Thymus (tissue), 11 donors: ENCODE measurements at regions not wholly inside any gene's neighbourhood (a gene's known extent, or its start where the extent isn't known, plus 50 kb on each side); places are given as distances from the start of the nearest gene placed in this dataset.
A peak's percentile ranks its signal among the peaks of the same experiment; 100 is the strongest.

Experiments
- DNase-seq, 9 donors: peaks; one replicate each; pipeline ENCODE4 v3.0.0-alpha.2; 2013; ENCODE audit warnings: low spot score in 9 of 9, low read depth in 6 of 9, missing footprints in 1 of 9
- H3K27ac ChIP-seq, 2 donors: one replicate each; pipeline ENCODE4 v1.5.1; 2013; ENCODE audit warnings: control low read depth in 1 of 2, low read depth in 1 of 2, low read length in 1 of 2, mild to moderate bottlenecking in 1 of 2, moderate library complexity in 1 of 2
- H3K27me3 ChIP-seq, 2 donors: one replicate each; pipeline ENCODE4 v1.5.1; 2013; ENCODE audit warnings: low read length in 1 of 2; ENCODE audit not compliant: control insufficient read depth in 2 of 2, insufficient read depth in 1 of 2
- H3K36me3 ChIP-seq, 2 donors: one replicate each; pipeline ENCODE4 v1.5.1; 2013; ENCODE audit warnings: low read length in 1 of 2, mild to moderate bottlenecking in 1 of 2, moderate library complexity in 1 of 2; ENCODE audit not compliant: control insufficient read depth in 2 of 2, insufficient read depth in 2 of 2
- H3K4me1 ChIP-seq, 2 donors: one replicate each; pipeline ENCODE4 v1.5.1; 2013; ENCODE audit warnings: low read length in 2 of 2; ENCODE audit not compliant: control insufficient read depth in 2 of 2, insufficient read depth in 2 of 2
- H3K4me3 ChIP-seq, 2 donors: one replicate each; pipeline ENCODE4 v1.5.1; 2013; ENCODE audit warnings: low read length in 2 of 2, control low read depth in 1 of 2, mild to moderate bottlenecking in 1 of 2
- H3K9me3 ChIP-seq, 2 donors: one replicate each; pipeline ENCODE4 v1.5.1; 2013; ENCODE audit warnings: low read length in 1 of 2, mild to moderate bottlenecking in 1 of 2; ENCODE audit not compliant: control insufficient read depth in 2 of 2, insufficient read depth in 1 of 2
- WGBS: extraction: QIAGEN DNeasy Blood & Tissue Kit; methylation state at CpG from one replicate; pipeline ENCODE4 v1.1.7; 2013; 5-methylcytosine and 5-hydroxymethylcytosine counted together
- donor health status: healthy.

DNA sequence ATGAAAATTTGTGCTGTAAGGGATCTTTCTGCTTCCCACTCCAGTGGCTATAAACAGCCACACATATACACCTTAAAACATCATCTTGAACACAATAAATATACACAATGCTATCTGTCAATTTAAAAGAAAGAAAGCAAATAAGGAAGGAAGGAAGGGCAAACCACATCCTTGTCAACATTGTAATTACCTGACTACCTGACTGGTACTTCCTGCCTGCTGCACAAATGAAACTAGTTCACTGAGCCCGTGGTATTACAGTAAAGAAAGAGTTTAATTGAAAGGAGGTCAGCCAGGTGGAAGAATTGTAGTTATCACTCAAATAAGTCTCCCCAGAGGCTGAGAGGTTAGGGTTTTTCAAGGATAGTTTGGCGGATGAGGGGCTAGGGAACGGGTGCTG lies 344.4 kb upstream of the ASIC2 start:
- Histone ChIP-seq H3K27me3 (no peaks in the 10 kb centered on the region), H3K4me3 (no peak overlapping the region), H3K36me3 (no peaks in the 10 kb centered on the region), H3K4me1 (no peaks in the 10 kb centered on the region), H3K9me3 (no peaks in the 10 kb centered on the region), H3K27ac (no peak overlapping the region)
- 78% methylated on average over 3 of the region's 3 CpGs for WGBS
- DNase-seq, result peak in 2 of 9 donors; percentile 1 to 13

DNA sequence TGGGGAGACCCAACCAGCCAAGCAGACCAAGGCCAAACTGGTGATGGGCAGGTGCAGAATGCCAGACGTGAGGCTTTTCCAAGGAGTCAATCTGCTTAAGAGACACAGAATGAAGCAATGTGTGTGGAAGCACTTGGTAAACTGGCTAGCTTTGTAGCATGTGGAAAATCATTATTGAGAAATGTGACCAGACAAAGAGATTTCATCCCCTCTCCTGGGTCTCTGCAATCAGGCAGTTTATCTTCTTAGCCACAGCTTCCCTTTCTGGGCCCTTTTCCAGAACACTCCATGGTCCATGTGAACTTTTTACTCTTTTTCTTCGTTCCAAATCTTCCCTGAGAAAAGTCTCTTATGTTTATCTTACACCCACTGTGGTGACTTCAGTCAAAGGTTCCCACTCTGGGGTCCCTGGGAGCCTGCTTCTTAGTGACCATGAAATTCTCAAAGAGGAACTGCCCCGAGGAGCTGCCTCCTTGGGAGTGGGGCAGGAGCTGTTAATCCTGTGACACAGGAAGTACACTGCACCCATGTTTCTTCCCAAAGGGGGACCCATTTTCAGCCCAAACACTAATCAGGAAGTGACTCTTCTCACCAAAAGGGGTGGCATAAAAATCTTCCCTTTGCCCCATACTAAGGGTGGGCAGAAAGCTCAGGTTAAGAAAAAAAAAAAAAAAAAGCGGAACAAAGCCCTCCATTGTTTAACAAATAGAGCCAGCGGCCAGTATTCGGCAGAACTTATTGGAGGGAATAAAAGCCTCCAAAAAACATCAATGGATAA lies 346.2 kb upstream of the ASIC2 start:
- Histone ChIP-seq H3K36me3 (no peaks in the 10 kb centered on the region), H3K27ac (no peak overlapping the region), H3K27me3 (no peaks in the 10 kb centered on the region), H3K4me1 (no peaks in the 10 kb centered on the region), H3K9me3 (no peaks in the 10 kb centered on the region), H3K4me3 (no peak overlapping the region)
- no peak for DNase-seq
- WGBS, result 42% methylated on average over 6 of the region's 6 CpGs

DNA sequence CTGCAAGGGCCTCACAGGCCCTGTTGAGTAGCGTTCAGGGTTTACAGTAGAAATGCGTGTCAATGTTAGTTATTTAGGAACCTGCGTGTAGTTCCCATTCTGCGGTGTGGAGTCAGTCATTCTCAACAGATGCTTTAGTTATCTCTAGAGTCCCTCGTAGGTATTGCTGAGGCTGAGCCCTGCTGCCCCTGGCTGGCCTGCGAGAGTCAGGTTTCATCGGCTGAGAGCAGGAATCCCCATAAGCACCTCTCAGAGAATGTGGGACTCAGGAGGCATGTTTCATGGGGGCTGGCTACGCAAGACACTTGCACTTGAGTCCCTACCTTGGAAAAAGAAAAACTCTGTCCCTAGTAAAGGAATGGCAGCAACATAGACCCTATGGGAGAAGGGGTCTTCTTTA lies 347.5 kb upstream of the ASIC2 start:
- Histone ChIP-seq H3K9me3 (no peaks in the 10 kb centered on the region), H3K4me1 (no peaks in the 10 kb centered on the region), H3K27ac (no peak overlapping the region), H3K4me3 (no peak overlapping the region), H3K36me3 (no peaks in the 10 kb centered on the region), H3K27me3 (no peaks in the 10 kb centered on the region)
- DNase-seq, result no peak
- 81% methylated on average over 8 of the region's 8 CpGs for WGBS

DNA sequence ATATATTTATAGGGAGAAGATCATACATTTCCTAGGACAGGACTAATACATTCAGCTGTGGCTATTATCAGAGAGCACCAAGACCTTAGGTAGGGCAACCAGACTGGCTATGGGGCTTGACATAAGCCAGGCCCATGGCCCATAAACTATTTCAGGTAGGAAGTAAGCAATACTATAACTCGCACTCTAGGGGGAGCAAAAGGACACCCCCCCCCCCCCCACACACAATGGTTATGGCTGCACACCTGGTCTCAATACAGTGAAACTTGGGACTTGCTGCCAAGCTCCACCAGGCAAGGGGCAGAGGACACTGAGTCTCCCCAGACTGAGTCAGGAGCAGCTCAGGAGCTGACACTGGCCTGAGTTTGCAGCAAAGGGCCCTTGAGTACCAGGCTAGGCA lies 348.9 kb upstream of the ASIC2 start:
- Histone ChIP-seq H3K36me3 (no peaks in the 10 kb centered on the region), H3K27ac (no peak overlapping the region), H3K4me3 (no peak overlapping the region), H3K27me3 (no peaks in the 10 kb centered on the region), H3K9me3 (no peaks in the 10 kb centered on the region), H3K4me1 (no peaks in the 10 kb centered on the region)
- no peak for DNase-seq
- WGBS, result 37% methylated on average over 1 of the region's 1 CpG

DNA sequence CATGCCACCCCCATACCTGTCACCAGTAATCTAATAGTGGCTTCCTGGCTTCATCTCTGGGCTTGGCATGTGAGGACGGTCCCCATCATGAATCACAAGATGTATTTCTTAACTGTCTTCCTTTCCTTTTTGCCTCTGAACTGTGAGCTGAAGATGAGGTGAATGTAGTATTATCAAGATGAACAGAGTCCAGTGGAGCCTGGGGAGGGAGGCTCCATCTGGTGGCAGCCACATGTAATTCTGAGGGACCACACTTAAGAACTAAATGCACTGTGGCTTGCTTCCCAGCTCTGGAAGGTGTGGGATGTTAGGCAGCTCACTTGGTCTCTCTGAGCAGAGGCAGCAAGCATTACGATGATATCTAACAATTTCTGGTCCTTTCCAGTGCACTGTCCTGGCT lies 354.9 kb upstream of the ASIC2 start:
- H3K27ac ChIP-seq, result no peak overlapping the region
- H3K4me3 ChIP-seq, result no peak overlapping the region
- 56% methylated on average over 2 of the region's 2 CpGs for WGBS
- H3K27me3 ChIP-seq, result no peaks in the 10 kb centered on the region
- no peaks in the 10 kb centered on the region for H3K4me1 ChIP-seq
- DNase-seq, result no peak
- H3K9me3 ChIP-seq, result no peaks in the 10 kb centered on the region
- no peaks in the 10 kb centered on the region for H3K36me3 ChIP-seq

DNA sequence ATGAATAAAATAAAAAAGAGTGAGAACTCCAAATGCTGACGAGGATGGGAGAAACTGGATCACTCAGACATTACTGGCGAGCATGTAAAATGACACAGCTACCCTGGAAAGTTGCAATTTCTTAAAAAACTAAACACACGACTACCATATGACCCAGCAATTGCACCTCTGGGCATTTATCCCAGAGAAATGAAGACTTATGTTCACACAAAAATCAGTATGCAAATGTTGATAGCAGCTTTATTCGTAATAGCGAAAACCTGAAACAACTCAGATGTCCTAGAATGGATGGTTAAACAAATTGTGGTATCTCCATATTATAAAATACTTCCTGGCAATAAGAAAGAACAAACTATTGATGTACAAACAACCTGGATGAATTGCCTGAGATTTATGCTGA lies 357.2 kb upstream of the ASIC2 start:
- no peaks in the 10 kb centered on the region for H3K27me3 ChIP-seq
- no peak for DNase-seq
- H3K36me3 ChIP-seq, result no peaks in the 10 kb centered on the region
- no peaks in the 10 kb centered on the region for H3K4me1 ChIP-seq
- H3K4me3 ChIP-seq, result no peak overlapping the region
- H3K27ac ChIP-seq, result no peak overlapping the region
- 86% methylated on average over 5 of the region's 5 CpGs for WGBS
- H3K9me3 ChIP-seq, result no peaks in the 10 kb centered on the region

DNA sequence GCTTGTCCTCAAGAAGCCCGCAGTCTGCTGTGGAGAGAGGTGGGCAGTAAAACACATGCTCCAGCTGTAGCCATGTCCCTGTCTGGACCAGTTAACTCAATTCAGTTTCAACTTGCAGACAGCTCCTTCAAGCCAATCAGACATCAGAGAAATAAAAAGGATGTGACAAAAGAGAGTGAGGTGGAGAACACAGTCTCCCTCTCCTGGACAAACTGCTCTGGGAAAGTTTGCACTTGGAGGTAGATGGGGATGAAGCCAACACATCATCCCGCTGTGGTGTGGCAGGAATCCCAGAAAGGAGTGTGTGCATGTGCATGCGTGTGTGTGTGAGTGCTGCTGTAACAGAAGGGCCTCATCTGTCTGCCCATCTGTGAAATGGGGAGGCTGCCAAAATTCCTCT lies 358.6 kb upstream of the ASIC2 start:
- H3K36me3 ChIP-seq, result no peaks in the 10 kb centered on the region
- 86% methylated on average over 3 of the region's 3 CpGs for WGBS
- no peak for DNase-seq

DNA sequence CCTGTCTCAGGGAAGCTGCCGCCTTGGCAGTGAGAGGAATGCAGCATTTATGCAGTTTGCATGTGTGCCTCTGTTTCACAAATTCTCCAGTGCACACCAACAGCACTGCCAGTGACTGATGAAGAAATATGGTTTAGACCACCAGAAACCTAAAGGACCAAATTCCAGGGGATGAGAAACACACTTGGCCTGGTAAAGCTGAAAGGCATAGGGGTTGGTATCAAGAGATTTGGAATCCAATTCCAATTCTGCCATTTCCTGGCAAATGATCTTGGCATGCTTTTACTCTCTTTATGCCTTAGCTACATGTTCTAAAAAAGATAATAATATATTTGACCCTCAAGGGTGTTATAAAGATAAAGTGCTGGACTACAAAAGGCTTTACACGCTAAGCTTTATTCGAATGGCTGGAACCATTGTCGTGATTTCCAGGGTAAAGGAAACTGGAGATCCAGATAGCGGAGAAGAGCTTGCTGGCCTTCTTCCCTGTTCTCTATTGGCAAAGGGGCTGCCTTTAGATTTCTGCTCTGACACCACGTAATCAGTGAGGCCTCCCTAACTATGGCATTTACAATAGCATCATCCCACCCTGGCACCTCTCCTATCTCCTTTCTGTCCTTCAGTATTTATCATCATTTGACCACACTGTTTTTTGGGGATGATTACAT lies 359.8 kb upstream of the ASIC2 start:
- Histone ChIP-seq H3K27ac (no peak overlapping the region), H3K4me1 (no peaks in the 10 kb centered on the region), H3K9me3 (no peaks in the 10 kb centered on the region), H3K36me3 (no peaks in the 10 kb centered on the region), H3K4me3 (no peak overlapping the region), H3K27me3 (no peaks in the 10 kb centered on the region)
- DNase-seq, result no peak
- WGBS, result 74% methylated on average over 6 of the region's 6 CpGs

More for the DNA sequence above, 358.6 kb upstream of the ASIC2 start:
- no peak overlapping the region for H3K27ac ChIP-seq
- no peaks in the 10 kb centered on the region for H3K4me1 ChIP-seq
- no peaks in the 10 kb centered on the region for H3K27me3 ChIP-seq
- no peak overlapping the region for H3K4me3 ChIP-seq
- H3K9me3 ChIP-seq, result no peaks in the 10 kb centered on the region

DNA sequence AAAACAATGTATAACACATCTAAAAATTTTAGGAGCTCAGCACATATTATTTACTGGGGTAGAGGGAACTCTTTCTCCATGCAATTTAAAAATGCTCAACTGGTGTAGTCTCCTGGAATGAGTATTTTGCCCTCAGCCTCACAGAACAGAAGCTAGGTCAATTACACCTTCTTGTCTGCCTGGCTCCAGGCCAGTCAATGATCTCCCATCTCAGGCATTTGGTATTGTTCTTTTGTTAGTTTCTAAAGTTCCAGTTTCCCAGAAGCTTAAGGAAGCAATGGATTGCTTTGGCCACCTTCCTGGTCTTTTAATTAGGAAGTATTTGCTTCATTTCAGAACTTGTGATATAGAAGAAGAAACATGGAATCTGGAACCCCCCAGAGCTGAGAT lies 360.3 kb upstream of the ASIC2 start:
- Histone ChIP-seq H3K36me3 (no peaks in the 10 kb centered on the region), H3K27ac (no peak overlapping the region), H3K27me3 (no peaks in the 10 kb centered on the region), H3K4me3 (no peak overlapping the region), H3K4me1 (no peaks in the 10 kb centered on the region), H3K9me3 (no peaks in the 10 kb centered on the region)
- DNase-seq, result no peak
